HG03039 (cell line): ENCODE measurements at regions not wholly inside any gene's neighbourhood (a gene's known extent, or its start where the extent isn't known, plus 50 kb on each side); places are given as distances from the start of the nearest gene placed in this dataset.
"Not testable (repeated sequence)": the region's sequence is repeated elsewhere in the genome, so short reads cannot be mapped to it uniquely, and the experiment has no call there.

Source experiments
- ATAC-seq: cut with Tn5 transposase; IDR thresholded peaks from one replicate; pipeline ENCODE4 v1.9.1; 2021; ENCODE audit warnings: mild to moderate bottlenecking, moderate library complexity; ENCODE audit not compliant: unreplicated experiment

GRCh38 chr5:124206540-124206939, 539.9 kb downstream of the ZNF608 start:
- ATAC-seq, result no peak

GRCh38 chr5:124203303-124203702, 543.1 kb downstream of the ZNF608 start:
- no peak for ATAC-seq

GRCh38 chr5:124200381-124200780, 546.1 kb downstream of the ZNF608 start:
- no peak for ATAC-seq

- no peak for ATAC-seq
These were observed 546.5 kb downstream of the ZNF608 start for GRCh38 chr5:124199893-124200292.

GRCh38 chr5:124195411-124195810, 551.0 kb downstream of the ZNF608 start:
- no peak for ATAC-seq

GRCh38 chr5:124194282-124194681, 552.2 kb downstream of the ZNF608 start:
- no peak for ATAC-seq

GRCh38 chr5:124193371-124193789, 553.1 kb downstream of the ZNF608 start:
- no peak for ATAC-seq

GRCh38 chr5:124192716-124193115, 553.7 kb downstream of the ZNF608 start:
- ATAC-seq, result no peak

GRCh38 chr5:124185716-124186115, 560.7 kb downstream of the ZNF608 start:
- no peak for ATAC-seq

GRCh38 chr5:124182133-124182532, 564.3 kb downstream of the ZNF608 start:
- ATAC-seq, result no peak

GRCh38 chr5:124180875-124181461, 565.5 kb downstream of the ZNF608 start:
- ATAC-seq, result no peak

- no peak for ATAC-seq
These were observed 566.1 kb downstream of the ZNF608 start for GRCh38 chr5:124180299-124180874.

- ATAC-seq, result no peak
These were observed 566.6 kb downstream of the ZNF608 start for GRCh38 chr5:124179819-124180218.

- no peak for ATAC-seq
These were observed 568.4 kb downstream of the ZNF608 start for GRCh38 chr5:124178050-124178449.

- ATAC-seq, result no peak
These were observed 569.7 kb downstream of the ZNF608 start for GRCh38 chr5:124176692-124177091.

GRCh38 chr5:124173386-124173785, 573.1 kb downstream of the ZNF608 start:
- ATAC-seq, result no peak

- ATAC-seq, result no peak
These were observed 573.9 kb downstream of the ZNF608 start for GRCh38 chr5:124172389-124173003.

GRCh38 chr5:124168093-124168492, 578.3 kb downstream of the ZNF608 start:
- not testable (repeated sequence) for ATAC-seq

- ATAC-seq, result no peak
These were observed 583.5 kb downstream of the ZNF608 start for GRCh38 chr5:124162767-124163532.

GRCh38 chr5:124161266-124161665, 585.2 kb downstream of the ZNF608 start:
- ATAC-seq, result no peak

- ATAC-seq, result no peak
These were observed 586.2 kb downstream of the ZNF608 start for GRCh38 chr5:124160265-124160664.

- ATAC-seq, result no peak
These were observed 589.1 kb downstream of the ZNF608 start for GRCh38 chr5:124157320-124157719.
